ENCODE measurements at regions not wholly inside any gene's neighbourhood (a gene's known extent, or its start where the extent isn't known, plus 50 kb on each side); places are given as distances from the start of the nearest gene placed in this dataset.

DNA sequence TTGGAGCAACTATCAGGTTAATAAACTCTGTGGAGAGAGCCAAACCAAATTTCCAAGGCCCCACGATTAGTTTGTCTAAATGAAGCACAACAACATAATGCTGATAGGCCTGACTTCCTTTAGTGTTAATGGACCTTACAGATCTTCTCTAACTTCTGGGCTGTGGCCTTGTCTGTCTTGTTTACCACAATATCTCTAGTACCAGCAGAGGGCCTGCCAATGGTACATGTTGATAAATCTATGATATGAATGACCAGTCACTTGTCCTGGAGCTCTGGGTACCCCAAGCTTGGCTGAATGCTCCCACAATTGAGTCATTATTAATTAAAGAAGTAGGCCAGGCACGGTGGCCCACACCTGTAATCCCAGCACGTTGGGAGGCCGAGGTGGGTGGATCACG is 78.9 kb upstream of the CISTR start:
- ChIA-PET CTCF (no interaction called here), POLR2A (interaction anchor here (0.6 kb wide), 1 partner anchor 345 kb away, joined by 6 read pairs; no protein-coding TSS in a partner anchor)

DNA sequence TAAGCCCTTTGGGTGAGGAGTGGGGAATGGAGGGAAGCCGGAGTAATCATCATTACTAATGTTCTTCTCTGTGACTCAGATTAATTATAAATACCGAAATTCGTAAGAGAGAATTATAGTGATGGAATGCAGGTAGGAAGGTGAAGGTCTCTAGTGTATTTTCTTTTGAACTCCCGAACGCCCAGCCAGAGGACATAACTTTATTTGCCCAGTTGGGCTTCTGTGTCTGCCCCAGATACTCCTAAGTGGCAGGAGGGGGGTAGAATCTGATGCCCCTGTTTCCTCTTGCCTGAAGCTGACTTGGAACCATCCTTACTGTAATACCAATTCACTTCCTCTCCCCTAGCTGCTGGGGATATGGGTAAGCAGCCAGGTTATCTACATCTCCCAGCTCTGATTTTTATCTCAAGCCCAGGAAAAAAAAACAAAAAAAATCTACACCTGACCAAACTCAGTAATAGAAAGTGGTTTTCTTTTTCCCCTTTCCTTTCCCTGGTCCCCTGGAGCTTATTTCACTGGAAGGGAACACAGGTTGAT is 84.4 kb upstream of the CISTR start:
- POLR2A ChIA-PET: no interaction called here
- CTCF ChIA-PET: no interaction called here

DNA sequence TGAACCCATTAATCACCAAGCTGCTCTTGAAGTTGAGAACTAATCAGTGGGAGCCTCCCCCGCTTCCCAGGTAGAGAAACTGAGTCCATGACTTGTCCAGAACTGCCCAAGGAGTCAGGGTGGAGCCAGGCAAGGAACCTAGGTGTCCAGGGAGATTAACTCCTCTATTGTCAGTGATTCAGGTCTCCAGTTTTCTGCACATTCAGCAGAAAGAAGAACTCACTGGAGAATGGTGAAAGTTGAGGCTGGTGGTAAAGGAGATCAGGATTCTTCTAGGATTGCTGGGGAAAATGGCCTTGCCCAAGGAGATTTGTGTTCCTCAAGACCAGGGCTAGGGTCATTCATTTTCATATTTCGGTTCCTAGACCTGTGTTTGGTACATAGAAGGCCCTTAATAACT is 87.2 kb upstream of the CISTR start:
- ChIA-PET CTCF (no interaction called here), POLR2A (no interaction called here)

DNA sequence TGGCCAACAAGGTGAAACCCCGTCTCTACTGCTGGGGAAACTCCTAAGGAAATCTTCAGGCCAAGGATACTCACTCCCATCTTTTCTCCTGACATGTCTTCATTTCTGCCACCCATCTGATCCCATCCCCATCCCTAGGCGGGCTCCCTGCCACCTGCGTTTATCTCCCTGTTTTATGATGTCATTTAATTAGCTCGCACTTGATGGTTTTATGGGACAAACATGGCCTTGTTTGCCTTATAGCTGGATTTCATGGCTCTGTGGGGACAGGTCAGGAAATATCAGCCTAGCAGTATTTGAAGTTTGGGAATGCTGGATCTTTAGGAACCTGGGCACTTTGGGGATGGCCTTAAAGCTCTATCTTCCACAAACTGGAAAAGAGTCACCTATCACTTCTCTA is 88.5 kb upstream of the CISTR start:
- ChIA-PET CTCF (no interaction called here), POLR2A (no interaction called here)

DNA sequence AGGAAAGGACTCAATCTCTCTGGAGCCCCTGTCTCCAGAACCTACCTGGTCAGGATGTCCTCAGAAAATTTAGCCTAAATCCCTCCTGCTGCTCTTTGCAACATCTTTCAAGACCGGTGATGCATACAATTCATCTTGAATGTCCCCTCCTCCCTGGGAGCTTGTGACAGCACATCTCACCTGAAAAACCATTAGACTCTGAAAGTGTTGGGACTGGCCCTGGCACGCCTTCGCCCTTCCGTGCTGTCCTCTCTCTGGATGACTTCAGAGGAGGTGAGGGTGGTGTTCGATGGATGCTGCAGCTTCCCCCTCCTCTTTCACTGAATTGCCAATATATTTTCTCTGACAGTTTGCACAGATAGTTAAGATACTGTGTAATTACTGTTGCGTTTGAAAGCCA is 90.9 kb upstream of the CISTR start:
- ChIA-PET CTCF (no interaction called here), POLR2A (no interaction called here)

DNA sequence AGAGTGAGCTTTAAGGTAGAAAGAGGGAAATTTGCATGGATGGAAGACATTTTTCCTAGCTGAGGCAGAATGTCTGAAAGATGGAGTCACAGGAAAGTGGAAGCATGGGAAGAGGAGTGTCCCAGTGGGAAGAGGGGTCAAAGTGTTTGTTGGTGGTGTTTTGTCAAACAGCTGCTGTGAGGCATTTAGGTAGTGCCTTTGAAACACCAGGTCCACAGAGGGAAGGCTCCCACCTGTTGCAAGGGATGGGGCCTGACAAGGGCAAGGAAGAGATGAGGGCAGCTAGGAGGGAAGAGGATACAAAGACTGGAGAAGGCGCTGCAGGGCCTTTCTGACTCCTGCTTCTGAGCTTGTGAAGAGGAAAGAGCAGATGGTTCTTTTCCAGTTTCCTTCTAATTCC is 91.8 kb upstream of the CISTR start:
- ChIA-PET POLR2A (no interaction called here), CTCF (no interaction called here)

DNA sequence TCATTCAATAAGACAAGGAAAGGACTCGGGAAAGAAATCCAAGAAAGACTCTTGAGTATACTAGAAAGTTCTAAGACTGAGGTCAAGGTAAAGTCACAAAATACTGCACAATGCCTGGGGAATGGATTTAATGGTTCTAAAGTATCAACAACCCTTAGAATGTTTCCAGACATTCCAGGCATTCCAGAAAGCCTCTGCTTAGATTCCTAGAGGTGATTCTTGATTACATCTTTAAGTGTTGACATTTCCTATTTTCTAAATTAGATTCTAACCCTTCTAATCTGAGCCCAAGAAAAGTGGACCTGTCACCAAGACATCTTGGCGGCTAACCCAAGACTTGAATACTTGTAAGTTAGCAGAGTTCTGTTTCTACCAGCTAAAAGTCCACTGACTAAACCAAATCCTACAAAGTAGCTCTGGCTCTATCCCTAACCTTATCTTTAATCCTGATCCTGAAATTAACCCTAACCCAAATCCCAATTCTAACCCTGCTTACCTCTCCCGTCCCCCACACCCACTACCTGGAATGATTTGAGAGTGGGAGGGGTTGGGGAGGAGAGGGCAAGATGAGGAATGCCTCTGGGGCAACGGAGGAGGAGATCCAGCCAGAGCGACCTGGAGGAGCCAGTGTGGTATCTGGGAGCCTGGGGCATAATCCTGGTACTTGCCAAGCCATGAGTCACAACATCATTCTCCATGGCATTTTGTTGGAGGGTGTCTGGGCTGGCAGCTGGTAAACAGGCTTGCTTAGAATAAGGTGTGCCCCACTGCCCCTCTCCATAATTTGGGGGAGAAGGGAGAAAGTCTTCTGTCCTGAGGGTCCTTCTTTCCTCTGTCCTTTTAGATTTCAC is 93.4 kb upstream of the HOXC13 start:
- ChIA-PET POLR2A (no interaction called here), CTCF (no interaction called here)

DNA sequence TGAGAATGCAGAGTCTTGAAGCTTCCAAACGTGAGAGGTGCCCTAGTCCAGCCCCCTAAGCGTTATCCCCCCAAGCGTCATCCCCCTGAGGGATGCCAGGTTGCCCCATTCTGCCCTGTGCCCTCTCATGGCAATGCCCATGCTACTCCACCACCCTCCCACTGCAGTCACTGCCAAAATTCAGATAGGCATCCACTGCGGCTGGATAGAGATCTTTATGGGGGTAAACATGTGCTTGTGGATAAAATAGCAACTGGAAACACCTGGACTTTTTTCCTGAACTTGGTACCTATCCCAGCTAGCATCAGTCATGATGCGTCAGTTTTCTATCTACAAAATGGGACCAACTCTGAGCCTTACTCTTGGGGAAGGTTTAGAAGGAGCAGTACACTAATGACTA is 92.7 kb upstream of the HOXC13 start:
- CTCF ChIA-PET: no interaction called here
- POLR2A ChIA-PET: no interaction called here

DNA sequence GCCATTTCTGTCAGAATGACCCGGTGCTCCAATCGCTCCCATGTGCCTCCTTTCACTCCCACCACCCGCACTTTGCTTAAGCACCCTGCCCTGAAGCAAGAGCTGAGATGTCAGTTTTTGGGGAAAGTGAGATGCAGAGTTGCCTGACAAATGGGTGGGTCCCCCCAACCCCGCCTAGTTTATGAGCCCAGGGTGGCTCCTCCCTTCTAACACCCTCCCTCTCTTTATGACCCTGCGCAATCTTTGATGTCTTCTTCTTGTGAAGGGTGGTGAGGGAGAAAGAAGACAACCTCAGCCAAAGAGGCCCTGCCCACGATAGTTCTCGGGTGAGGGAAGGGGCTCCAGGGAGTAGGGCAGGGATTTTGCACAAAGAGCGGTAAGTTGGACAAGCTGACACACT is 89.5 kb upstream of the HOXC13 start:
- ChIA-PET CTCF (no interaction called here), POLR2A (no interaction called here)

DNA sequence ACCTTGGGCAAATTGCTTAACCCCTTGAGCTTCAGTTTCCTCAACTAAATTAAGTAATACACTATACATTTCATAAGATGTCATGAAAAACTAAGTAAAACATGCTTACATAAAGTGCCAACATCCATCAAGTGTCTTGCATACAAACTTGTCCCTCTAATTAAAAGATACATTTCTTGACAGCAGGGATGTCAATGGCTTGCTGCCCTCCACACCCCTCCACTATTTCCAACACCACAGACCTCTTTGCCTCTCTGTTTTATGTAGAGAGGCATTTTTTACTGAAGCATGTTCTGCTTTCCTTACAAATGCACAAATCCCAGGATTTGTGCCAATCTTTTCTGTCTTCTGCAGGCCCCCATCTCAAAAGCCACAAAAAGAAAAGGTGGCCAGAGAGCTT is 89.0 kb upstream of the HOXC13 start:
- CTCF ChIA-PET: no interaction called here
- POLR2A ChIA-PET: no interaction called here

DNA sequence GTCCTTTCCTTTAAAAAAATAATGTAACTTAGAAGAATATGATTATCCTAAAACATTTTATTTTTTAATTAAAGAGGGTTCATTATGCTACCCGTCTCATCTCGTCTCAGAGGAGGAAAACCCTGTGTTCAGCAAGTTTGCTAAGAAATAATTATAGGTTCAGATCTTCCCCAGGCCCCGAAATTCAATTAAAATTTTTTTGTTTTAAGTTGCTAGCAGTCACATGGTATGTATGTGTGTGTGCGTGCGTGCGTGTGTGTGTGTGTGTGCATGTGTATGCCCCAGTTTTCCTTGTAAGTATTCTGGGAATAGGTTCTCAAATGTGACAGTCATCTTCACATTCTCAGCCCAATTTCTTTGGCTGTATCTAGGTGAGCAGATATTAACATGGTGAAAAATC is 86.6 kb upstream of the HOXC13 start:
- CTCF ChIA-PET: no interaction called here
- POLR2A ChIA-PET: no interaction called here

DNA sequence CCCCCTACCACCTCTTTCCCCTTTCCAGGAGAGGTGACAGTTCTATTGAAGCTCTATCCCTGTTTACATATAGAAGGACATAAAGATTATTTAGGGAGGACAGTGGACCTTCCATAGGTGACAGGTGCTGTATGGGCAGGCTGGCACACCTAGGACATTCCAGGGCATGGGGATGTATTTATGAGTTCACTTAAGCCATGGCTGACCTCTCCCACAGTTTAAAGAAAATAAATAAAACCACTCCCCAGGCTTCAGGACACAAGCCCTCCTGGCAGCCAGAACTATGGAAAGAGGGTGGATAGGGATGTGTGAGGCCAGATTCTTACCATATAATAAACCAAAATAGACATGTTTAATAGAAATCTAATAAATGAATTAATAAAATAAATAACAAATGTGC is 85.6 kb upstream of the HOXC13 start:
- ChIA-PET POLR2A (no interaction called here), CTCF (no interaction called here)

DNA sequence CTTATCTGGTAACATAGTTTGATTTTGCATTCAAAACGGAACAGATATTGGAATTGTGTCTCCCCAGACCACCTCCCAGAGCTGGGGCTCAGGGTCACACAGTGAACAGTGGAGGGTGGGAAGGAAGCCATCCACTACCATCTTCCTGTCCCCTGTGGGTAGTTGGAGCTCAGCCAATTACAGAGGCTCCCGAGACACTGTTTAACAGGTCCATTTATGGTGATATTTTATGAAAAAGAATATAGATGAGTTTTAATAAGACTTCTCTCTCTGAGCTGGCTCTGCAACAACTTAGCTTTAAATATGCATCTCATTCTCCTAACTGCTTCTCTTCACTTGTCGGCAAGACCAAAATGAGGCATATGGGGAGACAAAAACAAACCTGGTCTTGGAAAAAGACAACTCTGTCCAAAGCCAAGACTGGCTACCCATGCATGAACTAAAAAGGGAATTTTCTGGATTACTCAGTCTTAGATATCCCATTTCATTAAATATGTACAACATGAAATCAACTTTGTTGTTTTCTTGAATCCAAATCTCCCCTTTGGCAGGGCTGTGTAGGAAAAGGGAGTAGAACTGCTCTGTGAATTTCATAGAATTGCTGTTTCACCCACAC is 83.8 kb upstream of the HOXC13 start:
- POLR2A ChIA-PET: no interaction called here
- CTCF ChIA-PET: no interaction called here

DNA sequence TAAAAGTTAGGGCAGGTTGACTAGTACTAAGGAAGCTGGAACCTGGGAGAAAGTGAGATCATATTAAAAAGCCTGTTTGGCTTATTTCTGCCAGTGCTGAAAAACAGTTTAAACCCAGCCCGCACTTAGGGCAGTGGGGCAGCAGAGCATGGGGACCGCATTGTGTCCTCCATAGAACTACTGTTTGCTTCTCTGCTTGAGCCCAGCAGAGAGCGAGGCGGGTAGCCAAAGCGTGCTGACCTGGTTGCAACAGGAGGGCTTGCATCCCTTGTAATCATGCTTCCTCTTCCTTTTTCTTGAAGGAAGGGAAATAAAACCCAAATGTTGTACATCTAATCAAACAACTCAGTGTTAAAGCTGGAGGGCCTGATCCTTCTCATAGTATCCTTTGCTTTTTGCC is 82.5 kb upstream of the HOXC13 start:
- POLR2A ChIA-PET: no interaction called here
- CTCF ChIA-PET: no interaction called here

DNA sequence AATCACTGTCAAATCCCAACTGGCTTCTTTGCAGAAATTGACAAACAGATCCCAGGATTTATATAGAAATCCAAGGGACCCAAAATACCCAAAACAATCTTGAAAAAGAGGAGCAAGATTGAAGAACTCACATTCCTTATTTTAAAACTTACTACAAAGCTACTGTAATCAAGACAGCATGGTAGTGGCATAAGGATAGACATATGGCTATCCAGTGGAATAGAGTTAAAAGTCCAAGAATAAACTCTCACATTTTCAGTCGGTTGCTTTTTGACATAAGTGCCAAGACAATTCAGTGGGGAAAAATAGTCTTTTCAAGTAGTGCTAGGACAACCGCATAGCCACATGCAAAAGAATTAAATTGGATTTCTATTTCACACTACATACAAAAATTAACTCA is 81.0 kb upstream of the HOXC13 start:
- CTCF ChIA-PET: no interaction called here
- POLR2A ChIA-PET: no interaction called here

DNA sequence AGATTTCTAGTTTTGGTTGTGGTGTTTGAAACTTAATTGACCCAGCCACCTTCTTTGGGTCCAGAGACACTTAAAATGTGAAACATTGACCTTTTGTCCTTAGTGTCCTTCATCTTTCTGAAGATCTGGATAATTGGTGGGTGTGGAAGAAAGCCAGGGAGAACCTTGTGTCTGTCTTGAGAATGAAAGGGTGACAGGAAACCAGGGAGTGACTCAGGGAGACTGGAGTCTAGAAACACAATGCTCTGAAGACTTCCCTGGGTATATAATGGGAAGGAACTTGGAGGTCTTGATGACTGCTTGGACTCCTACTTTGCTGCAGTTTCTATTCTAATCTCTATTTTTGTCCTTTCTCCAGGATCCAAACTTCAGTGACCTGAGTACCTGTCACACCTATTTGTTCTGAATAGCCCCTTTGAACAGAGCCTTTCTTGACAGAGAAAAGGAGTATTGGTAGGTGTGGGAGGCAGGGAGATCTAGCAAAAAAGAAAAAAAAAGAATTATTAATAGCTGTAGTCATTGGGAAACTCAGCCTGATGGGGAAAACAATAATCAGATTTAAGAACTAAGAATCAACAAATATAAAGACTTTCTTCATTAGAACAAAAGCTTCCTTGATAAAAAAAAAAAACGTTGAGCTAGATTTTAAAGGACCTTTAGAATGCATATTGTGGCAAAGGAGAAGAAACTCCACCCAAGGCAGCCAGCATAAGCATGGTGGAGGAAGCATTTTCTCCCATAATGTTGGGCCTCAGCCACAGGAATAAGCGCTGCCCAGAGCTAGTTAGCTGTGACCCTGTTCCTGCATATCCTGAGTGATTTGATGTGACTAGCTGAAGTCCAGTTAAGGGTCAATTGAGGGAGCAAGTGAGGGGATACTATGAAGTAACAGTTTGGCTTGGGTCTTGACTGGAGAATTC is 77.9 kb upstream of the HOXC13 start:
- CTCF ChIA-PET: no interaction called here

DNA sequence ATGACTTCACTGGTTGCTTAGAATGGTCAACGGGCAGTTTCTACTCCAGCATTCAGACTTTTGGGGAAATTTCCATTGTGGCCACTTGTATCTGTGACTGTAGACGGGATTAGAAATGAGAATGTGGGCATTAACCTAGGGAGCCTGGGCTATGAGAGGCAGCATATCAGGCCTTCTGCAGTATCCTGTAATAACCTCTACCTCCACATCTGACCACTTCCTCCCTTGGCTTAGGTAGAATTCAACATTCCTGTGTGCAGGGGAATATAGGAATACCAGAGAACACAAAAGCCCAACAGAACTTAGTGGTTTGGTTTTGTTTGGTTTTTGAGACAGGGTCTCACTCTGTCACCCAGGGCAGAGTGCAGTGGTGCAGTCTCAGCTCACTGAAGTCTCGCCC is 76.4 kb upstream of the HOXC13 start:
- ChIA-PET POLR2A (no interaction called here), CTCF (no interaction called here)

More for the DNA sequence above, 77.9 kb upstream of the HOXC13 start:
- POLR2A ChIA-PET: no interaction called here

DNA sequence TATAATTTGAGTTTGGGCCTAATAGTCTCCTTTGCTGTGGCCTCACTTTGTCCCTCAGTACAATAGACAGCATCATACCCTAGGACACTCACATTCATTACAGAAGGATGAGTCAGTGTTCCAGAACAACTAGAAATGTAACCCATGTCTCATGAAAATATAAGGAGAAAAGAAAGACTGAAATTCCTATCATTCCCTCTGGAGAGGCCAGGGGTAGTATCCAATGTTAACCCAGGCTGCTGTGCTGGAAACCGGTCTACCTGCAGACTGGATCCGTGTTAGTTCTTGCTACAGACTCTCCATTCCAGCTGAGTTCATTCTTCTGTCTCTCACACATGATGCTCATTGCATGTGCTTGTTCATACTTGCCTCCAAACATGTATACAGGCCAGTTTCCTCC is 75.8 kb upstream of the HOXC13 start:
- CTCF ChIA-PET: no interaction called here
- POLR2A ChIA-PET: no interaction called here

DNA sequence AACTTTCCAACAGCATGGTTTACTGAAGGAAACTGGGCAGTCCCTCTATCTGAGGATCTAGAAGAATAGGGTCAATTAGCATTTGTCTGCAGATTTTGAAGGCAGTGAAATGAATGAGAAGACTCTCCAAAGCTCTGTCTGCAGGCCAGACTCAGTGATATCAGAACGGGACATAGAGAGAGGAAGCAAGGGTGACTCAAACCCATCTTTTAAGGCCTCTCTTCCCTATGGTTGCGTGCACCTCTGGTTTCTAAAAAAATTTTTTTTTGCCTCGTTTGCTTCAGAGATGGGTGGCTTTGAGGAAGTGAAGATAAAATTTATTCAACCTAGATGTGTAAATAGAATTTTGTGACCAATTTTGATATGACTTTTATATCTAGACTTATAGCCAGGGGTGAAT is 71.9 kb upstream of the HOXC13 start:
- ChIA-PET POLR2A (no interaction called here), CTCF (no interaction called here)

DNA sequence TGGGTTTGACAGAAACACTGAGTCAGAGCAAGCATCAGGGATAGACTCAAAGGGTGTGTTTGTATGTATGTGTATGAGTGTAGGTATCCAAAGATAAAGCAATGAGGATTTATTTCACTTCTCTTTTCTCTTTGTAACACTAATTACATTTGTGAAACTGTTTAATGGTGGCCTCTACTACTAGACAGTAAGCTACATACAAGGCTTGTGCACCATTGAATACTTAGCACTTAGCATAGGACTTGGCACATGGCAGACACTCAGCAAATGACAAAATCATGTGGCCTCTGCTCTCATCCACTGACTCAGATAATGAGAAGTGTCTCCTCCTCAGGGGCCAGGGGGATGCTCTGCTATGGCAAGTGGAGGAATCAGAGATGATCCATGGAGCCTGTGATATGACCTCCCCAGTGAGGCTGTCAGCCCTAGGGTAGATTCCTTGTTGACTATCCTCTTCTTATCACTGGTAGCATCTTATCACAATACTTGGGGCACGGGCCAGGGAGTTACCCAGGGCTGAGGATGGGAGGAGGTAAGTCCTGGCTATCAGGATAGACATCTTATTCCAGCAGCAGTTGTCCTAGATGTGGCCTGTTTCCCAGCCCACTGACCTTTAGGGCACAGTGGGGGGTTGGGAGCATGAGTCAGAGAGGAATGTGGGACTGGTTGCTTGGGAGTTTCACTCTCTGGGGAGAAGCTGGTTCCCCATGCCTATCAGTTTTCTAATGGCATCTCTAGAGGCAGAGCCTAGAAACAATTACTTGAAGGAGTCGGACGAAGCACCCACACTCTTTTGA is 71.2 kb upstream of the HOXC13 start:
- CTCF ChIA-PET: no interaction called here
- POLR2A ChIA-PET: no interaction called here
